NB4 (cell line): ENCODE measurements at regions not wholly inside any gene's neighbourhood (a gene's known extent, or its start where the extent isn't known, plus 50 kb on each side); places are given as distances from the start of the nearest gene placed in this dataset.

Source experiments
- MYC ChIP-seq: IDR thresholded peaks from 2 replicates; pipeline ENCODE4 v1.6.1; 2011; ENCODE audit warnings: low read depth, low read length
- POLR2A ChIP-seq: IDR thresholded peaks from 2 replicates; pipeline ENCODE4 v1.6.1; 2011; ENCODE audit warnings: mild to moderate bottlenecking; ENCODE audit not compliant: insufficient read length; ENCODE audit errors: extremely low read depth
- TF ChIP-seq, protein P1 (sequence below): IDR thresholded peaks from one replicate; pipeline ENCODE4 v1.5.1; 2012; ENCODE audit warnings: low read depth, low read length
- TF ChIP-seq, protein P2 (sequence below): IDR thresholded peaks from 2 replicates; pipeline ENCODE4 v1.6.1; 2011; ENCODE audit warnings: low read depth, low read length

DNA sequence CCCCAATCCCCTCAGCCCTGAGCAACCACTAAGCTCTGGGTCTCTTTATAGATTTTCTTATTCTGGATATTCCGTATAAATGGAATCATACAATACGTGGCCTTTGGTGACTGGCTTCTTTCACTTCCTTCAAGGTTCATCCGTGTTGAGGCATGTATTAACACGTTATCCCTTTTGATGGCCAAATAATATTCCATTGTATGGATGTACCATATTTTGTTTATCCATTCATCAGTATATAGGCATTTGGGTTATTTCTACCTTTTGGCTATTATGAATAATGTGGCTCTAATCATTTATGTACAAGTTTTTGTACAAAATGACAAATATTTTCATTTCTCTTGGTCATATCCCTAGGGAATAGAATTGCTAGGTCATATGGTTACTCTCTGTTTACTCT lies 284.4 kb downstream of the FAM43A start:
- TF ChIP-seq, protein P1, sequence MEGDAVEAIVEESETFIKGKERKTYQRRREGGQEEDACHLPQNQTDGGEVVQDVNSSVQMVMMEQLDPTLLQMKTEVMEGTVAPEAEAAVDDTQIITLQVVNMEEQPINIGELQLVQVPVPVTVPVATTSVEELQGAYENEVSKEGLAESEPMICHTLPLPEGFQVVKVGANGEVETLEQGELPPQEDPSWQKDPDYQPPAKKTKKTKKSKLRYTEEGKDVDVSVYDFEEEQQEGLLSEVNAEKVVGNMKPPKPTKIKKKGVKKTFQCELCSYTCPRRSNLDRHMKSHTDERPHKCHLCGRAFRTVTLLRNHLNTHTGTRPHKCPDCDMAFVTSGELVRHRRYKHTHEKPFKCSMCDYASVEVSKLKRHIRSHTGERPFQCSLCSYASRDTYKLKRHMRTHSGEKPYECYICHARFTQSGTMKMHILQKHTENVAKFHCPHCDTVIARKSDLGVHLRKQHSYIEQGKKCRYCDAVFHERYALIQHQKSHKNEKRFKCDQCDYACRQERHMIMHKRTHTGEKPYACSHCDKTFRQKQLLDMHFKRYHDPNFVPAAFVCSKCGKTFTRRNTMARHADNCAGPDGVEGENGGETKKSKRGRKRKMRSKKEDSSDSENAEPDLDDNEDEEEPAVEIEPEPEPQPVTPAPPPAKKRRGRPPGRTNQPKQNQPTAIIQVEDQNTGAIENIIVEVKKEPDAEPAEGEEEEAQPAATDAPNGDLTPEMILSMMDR: no peak
- TF ChIP-seq POLR2A (no peak), MYC (no peak)
- TF ChIP-seq, protein P2, sequence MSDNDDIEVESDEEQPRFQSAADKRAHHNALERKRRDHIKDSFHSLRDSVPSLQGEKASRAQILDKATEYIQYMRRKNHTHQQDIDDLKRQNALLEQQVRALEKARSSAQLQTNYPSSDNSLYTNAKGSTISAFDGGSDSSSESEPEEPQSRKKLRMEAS: no peak
